ENCODE measurements at regions not wholly inside any gene's neighbourhood (a gene's known extent, or its start where the extent isn't known, plus 50 kb on each side); places are given as distances from the start of the nearest gene placed in this dataset.

DNA sequence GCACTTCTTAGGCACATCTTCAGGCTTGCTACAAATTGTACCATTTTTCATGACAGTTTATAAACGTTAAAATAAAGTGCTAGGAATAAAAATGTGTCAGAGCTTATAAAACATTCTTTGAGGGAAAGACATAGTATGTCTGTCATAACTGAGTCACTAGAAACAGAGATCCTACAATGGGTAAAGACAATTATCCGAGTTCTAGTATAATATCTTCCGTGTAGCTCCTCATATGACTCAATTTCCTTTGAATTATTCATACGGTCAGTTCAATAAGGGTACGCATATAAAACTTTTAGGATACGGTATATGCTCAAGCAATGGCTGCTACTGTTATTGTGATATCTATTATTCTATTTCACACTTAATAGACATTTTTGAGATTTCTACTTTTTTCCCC lies 349.1 kb downstream of the PCDH10 start:
- TF ChIP-seq, protein P1, sequence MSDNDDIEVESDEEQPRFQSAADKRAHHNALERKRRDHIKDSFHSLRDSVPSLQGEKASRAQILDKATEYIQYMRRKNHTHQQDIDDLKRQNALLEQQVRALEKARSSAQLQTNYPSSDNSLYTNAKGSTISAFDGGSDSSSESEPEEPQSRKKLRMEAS (IDR thresholded peaks at IDR 0.05), result no peak
- TF ChIP-seq JUND (IDR thresholded peaks at IDR 0.05), result no peak
- TF ChIP-seq RXRA (IDR thresholded peaks at IDR 0.05), result no peak
- TF ChIP-seq, protein P2, sequence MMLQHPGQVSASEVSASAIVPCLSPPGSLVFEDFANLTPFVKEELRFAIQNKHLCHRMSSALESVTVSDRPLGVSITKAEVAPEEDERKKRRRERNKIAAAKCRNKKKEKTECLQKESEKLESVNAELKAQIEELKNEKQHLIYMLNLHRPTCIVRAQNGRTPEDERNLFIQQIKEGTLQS (IDR thresholded peaks at IDR 0.05), result no peak
- no peak for TF ChIP-seq FOXA2 (IDR thresholded peaks at IDR 0.05)
- no peak for TF ChIP-seq SP1 (IDR thresholded peaks at IDR 0.05)
- TF ChIP-seq NR2F2 (IDR thresholded peaks at IDR 0.05), result no peak
- no peak for TF ChIP-seq FOXA1 (IDR thresholded peaks at IDR 0.05)
- TF ChIP-seq YY1 (IDR thresholded peaks at IDR 0.05), result no peak
- TF ChIP-seq TAF1 (conservative IDR thresholded peaks at IDR 0.05), result no peak
- no peak for TF ChIP-seq HNF4G (IDR thresholded peaks at IDR 0.05)
- TF ChIP-seq, protein P3, sequence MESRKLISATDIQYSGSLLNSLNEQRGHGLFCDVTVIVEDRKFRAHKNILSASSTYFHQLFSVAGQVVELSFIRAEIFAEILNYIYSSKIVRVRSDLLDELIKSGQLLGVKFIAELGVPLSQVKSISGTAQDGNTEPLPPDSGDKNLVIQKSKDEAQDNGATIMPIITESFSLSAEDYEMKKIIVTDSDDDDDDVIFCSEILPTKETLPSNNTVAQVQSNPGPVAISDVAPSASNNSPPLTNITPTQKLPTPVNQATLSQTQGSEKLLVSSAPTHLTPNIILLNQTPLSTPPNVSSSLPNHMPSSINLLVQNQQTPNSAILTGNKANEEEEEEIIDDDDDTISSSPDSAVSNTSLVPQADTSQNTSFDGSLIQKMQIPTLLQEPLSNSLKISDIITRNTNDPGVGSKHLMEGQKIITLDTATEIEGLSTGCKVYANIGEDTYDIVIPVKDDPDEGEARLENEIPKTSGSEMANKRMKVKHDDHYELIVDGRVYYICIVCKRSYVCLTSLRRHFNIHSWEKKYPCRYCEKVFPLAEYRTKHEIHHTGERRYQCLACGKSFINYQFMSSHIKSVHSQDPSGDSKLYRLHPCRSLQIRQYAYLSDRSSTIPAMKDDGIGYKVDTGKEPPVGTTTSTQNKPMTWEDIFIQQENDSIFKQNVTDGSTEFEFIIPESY (IDR thresholded peaks at IDR 0.05), result no peak
- TF ChIP-seq HNF4A (conservative IDR thresholded peaks at IDR 0.05), result no peak
- TF ChIP-seq RAD21 (IDR thresholded peaks at IDR 0.05), result no peak
- TF ChIP-seq, protein P4, sequence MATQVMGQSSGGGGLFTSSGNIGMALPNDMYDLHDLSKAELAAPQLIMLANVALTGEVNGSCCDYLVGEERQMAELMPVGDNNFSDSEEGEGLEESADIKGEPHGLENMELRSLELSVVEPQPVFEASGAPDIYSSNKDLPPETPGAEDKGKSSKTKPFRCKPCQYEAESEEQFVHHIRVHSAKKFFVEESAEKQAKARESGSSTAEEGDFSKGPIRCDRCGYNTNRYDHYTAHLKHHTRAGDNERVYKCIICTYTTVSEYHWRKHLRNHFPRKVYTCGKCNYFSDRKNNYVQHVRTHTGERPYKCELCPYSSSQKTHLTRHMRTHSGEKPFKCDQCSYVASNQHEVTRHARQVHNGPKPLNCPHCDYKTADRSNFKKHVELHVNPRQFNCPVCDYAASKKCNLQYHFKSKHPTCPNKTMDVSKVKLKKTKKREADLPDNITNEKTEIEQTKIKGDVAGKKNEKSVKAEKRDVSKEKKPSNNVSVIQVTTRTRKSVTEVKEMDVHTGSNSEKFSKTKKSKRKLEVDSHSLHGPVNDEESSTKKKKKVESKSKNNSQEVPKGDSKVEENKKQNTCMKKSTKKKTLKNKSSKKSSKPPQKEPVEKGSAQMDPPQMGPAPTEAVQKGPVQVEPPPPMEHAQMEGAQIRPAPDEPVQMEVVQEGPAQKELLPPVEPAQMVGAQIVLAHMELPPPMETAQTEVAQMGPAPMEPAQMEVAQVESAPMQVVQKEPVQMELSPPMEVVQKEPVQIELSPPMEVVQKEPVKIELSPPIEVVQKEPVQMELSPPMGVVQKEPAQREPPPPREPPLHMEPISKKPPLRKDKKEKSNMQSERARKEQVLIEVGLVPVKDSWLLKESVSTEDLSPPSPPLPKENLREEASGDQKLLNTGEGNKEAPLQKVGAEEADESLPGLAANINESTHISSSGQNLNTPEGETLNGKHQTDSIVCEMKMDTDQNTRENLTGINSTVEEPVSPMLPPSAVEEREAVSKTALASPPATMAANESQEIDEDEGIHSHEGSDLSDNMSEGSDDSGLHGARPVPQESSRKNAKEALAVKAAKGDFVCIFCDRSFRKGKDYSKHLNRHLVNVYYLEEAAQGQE (IDR thresholded peaks at IDR 0.05), result no peak
- Histone ChIP-seq H3K9ac (ENCODE audit: low read depth in 1 of 2, low read length in 2 of 2) (no peak overlapping the region), H3K36me3 (ENCODE audit: control insufficient read depth in 4 of 4, insufficient read depth in 3 of 4, low read depth in 1 of 4, low read length in 3 of 4) (no peaks in the 10 kb centered on the region), H3K4me3 (ENCODE audit: low read depth in 1 of 3, low read length in 3 of 3) (no peak overlapping the region), H3K27ac (ENCODE audit: low read depth in 1 of 2, low read length in 2 of 2) (no peak overlapping the region), H3K9me3 (ENCODE audit: control insufficient read depth in 4 of 4, low read length in 3 of 4) (no peaks in the 10 kb centered on the region), H3K27me3 (ENCODE audit: control insufficient read depth in 4 of 4, insufficient read depth in 4 of 4, low read length in 3 of 4) (no peaks in the 10 kb centered on the region), H3K4me1 (ENCODE audit: control insufficient read depth in 4 of 4, insufficient read depth in 4 of 4, low read length in 3 of 4) (no peaks in the 10 kb centered on the region)
- WGBS, result 85% methylated on average over 6 of the region's 6 CpGs
- no peak for DNase-seq (ENCODE audit: low spot score)

DNA sequence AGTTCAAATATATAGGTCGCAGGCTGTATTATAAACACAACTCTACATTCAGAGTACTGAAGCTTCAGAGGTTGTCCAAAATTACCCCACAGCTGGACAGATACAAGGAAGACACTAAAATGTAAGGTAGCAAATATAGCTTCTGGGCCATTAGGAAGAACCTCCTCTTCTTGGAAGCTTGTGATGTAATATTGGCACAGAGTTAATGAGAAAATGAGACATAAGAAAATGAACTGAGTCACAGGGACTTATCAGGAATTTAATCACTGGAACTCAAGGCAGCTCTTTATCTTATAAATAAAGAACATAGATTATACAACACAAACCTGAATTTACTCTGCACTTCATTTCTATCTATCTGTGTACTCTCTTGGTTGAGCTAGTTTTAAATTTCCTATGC lies 344.7 kb downstream of the PCDH10 start:
- DNase-seq (ENCODE audit: low spot score), result no peak
- H3K36me3 ChIP-seq (ENCODE audit: control insufficient read depth in 4 of 4, insufficient read depth in 3 of 4, low read depth in 1 of 4, low read length in 3 of 4), result no peaks in the 10 kb centered on the region
- no peaks in the 10 kb centered on the region for H3K4me1 ChIP-seq (ENCODE audit: control insufficient read depth in 4 of 4, insufficient read depth in 4 of 4, low read length in 3 of 4)
- 41% methylated on average over 1 of the region's 1 CpG for WGBS
- no peak overlapping the region for H3K9ac ChIP-seq (ENCODE audit: low read depth in 1 of 2, low read length in 2 of 2)
- H3K27me3 ChIP-seq (ENCODE audit: control insufficient read depth in 4 of 4, insufficient read depth in 4 of 4, low read length in 3 of 4), result no peaks in the 10 kb centered on the region
- no peak overlapping the region for H3K4me3 ChIP-seq (ENCODE audit: low read depth in 1 of 3, low read length in 3 of 3)
- H3K9me3 ChIP-seq (ENCODE audit: control insufficient read depth in 4 of 4, low read length in 3 of 4), result no peaks in the 10 kb centered on the region
- no peak overlapping the region for H3K27ac ChIP-seq (ENCODE audit: low read depth in 1 of 2, low read length in 2 of 2)
- TF ChIP-seq YY1 (IDR thresholded peaks at IDR 0.05) (no peak), GABPA (IDR thresholded peaks at IDR 0.05 in 1 of 2, conservative IDR thresholded peaks at IDR 0.05 in 1 of 2) (no peak), EGR1 (IDR thresholded peaks at IDR 0.05; ENCODE audit: low read depth in 2 of 2) (no peak), JUND (IDR thresholded peaks at IDR 0.05) (no peak), RAD21 (IDR thresholded peaks at IDR 0.05) (no peak), RXRA (IDR thresholded peaks at IDR 0.05) (no peak), FOXA1 (IDR thresholded peaks at IDR 0.05) (no peak), TAF1 (conservative IDR thresholded peaks at IDR 0.05) (no peak), HNF4G (IDR thresholded peaks at IDR 0.05) (no peak)
- TF ChIP-seq, protein P4 (IDR thresholded peaks at IDR 0.05), result no peak
- TF ChIP-seq, protein P5, sequence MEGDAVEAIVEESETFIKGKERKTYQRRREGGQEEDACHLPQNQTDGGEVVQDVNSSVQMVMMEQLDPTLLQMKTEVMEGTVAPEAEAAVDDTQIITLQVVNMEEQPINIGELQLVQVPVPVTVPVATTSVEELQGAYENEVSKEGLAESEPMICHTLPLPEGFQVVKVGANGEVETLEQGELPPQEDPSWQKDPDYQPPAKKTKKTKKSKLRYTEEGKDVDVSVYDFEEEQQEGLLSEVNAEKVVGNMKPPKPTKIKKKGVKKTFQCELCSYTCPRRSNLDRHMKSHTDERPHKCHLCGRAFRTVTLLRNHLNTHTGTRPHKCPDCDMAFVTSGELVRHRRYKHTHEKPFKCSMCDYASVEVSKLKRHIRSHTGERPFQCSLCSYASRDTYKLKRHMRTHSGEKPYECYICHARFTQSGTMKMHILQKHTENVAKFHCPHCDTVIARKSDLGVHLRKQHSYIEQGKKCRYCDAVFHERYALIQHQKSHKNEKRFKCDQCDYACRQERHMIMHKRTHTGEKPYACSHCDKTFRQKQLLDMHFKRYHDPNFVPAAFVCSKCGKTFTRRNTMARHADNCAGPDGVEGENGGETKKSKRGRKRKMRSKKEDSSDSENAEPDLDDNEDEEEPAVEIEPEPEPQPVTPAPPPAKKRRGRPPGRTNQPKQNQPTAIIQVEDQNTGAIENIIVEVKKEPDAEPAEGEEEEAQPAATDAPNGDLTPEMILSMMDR (IDR thresholded peaks at IDR 0.05; ENCODE audit: low read depth, low read length, missing input control), result no peak
- TF ChIP-seq, protein P1 (IDR thresholded peaks at IDR 0.05), result no peak
- TF ChIP-seq, protein P3 (IDR thresholded peaks at IDR 0.05), result no peak
